ENCODE measurements at regions not wholly inside any gene's neighbourhood (a gene's known extent, or its start where the extent isn't known, plus 50 kb on each side); places are given as distances from the start of the nearest gene placed in this dataset.

DNA sequence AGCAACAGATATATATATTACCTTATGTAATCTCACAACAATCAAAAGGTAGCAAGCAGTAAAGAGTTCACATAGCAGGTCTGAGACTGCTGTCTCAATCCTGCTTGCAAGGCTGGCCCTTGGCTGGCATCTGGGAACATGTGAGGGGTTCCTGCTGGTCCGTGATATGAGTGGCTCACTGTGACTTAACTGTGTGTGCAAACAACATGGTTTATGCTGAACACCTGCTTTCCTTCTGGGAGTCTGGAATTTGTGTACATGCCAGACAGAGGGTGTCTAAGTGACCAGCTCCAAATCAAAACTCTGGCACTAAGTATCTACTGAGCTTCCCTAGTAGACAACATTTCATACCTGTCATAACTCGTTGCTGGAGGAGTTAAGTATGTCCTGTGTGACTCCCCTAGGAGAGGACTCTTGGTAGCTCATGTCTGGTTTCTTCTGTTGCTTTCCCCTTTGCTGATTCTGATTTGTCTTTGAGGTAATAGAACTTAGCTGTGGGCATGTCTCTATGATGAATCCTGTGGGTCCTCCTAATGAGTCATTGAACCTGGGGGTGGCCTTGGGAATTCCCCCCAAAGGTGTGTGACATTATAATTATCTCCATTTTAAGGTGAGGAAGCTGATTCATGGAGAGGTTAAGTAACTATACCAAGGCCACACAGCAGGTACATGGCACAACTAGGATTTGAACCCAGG lies 131.6 kb upstream of the NEDD9 start:
- peaks cover 65% of the 10 kb centered on the region for H3K79me2 ChIP-seq (ENCODE audit: control insufficient read depth, insufficient read depth, low read length)
- peaks cover 6% of the 10 kb centered on the region for H3K9me3 ChIP-seq (replicated peaks; ENCODE audit: control insufficient read depth, insufficient read depth, low read length)
- no peak overlapping the region for H3K4me3 ChIP-seq
- RAD21 ChIA-PET (ENCODE audit: unreplicated experiment): interaction anchor here (1.2 to 10.7 kb wide), 14 partner anchors 10 to 133 kb away, joined by 3 to 221 read pairs (median 15); no protein-coding TSS in a partner anchor
- DNase-seq (ENCODE audit: low read depth, low spot score) (no peak), FAIRE-seq (no peak), ATAC-seq (peak; percentile 22)
- peak overlapping the region; percentile 26; the same call in 1 of the 2 replicates for H3K4me2 ChIP-seq (ENCODE audit: control insufficient read depth, insufficient read depth)
- no TSS peak for BruUV-seq (replicated peaks)
- WGBS (ENCODE audit: insufficient coverage, insufficient replicate concordance, low lambda C conversion rate, missing lambda C conversion rate): 24% methylated on average over 2 of the region's 2 CpGs
- H3K9ac ChIP-seq (ENCODE audit: control insufficient read depth, insufficient read depth, low read length): no peak overlapping the region
- H3K36me3 ChIP-seq (ENCODE audit: control insufficient read depth in 2 of 2, insufficient read depth in 2 of 2, low read length in 1 of 2): peaks cover 0 to 31% of the 10 kb centered on the region in 2 experiments; a peak in 2 of 4 replicates
- CTCF ChIA-PET: interaction anchor here (1.1 to 7.8 kb wide), 6 partner anchors 9 to 192 kb away, joined by 3 to 72 read pairs (median 8); no protein-coding TSS in a partner anchor
- in situ Hi-C loops (cut with MboI): no loop called here
- no peaks in the 10 kb centered on the region for H3K27me3 ChIP-seq (replicated peaks in 1 of 2; ENCODE audit: control insufficient read depth in 2 of 2, insufficient read depth in 2 of 2, low read length in 1 of 2)
- POLR2A ChIA-PET: interaction anchor here (1.0 to 3.4 kb wide), 8 partner anchors 10 to 96 kb away, joined by 3 to 16 read pairs (median 6); no protein-coding TSS in a partner anchor
- SMC1A ChIA-PET (ENCODE audit: uncharacterized antibody, unreplicated experiment): interaction anchor here (0.6 to 11.6 kb wide), 21 partner anchors 8 to 210 kb away, joined by 3 to 275 read pairs (median 6); no protein-coding TSS in a partner anchor
- peaks cover 52% of the 10 kb centered on the region for H3K4me1 ChIP-seq (ENCODE audit: control insufficient read depth, insufficient read depth, low read length)
- peak overlapping the region; percentile 40; the same call in 1 of the 2 replicates for H3K27ac ChIP-seq (ENCODE audit: control insufficient read depth, insufficient read depth)
- H4K20me1 ChIP-seq (ENCODE audit: control insufficient read depth, insufficient read depth): no peaks in the 10 kb centered on the region
- H2AFZ ChIP-seq (ENCODE audit: control insufficient read depth, low read depth, low read length): 0 out of 2 replicates have a peak overlapping the region, but pooled peaks have one; percentile 13
- intact Hi-C loops (cut with micrococcal nuclease; ENCODE audit: unreplicated experiment): no loop called here
- TF ChIP-seq BACH1 (IDR thresholded peaks at IDR 0.05; ENCODE audit: borderline replicate concordance) (no peak), MTA2 (IDR thresholded peaks at IDR 0.05; ENCODE audit: low read depth) (peak; percentile 64), JUNB (IDR thresholded peaks at IDR 0.05) (0 out of 2 replicates have a peak, but pooled peaks have one; percentile 47), DPF2 (IDR thresholded peaks at IDR 0.05) (no peak), CBX5 (IDR thresholded peaks at IDR 0.05; ENCODE audit: low read depth) (no peak), RUNX3 (IDR thresholded peaks at IDR 0.05; ENCODE audit: low read length) (peak; percentile 49; the same call in 1 of the 2 replicates), IKZF2 (IDR thresholded peaks at IDR 0.05) (peak in 1 of 2 experiments; percentile 22; a peak in 1 of 4 replicates), NFIC (IDR thresholded peaks at IDR 0.05; ENCODE audit: low read depth, low read length) (peak; percentile 36; the same call in 1 of the 2 replicates), CREB1 (IDR thresholded peaks at IDR 0.05; ENCODE audit: low read depth) (0 out of 2 replicates have a peak, but pooled peaks have one; percentile 11), ATF7 (IDR thresholded peaks at IDR 0.05; ENCODE audit: low read depth) (peak; percentile 39; the same call in 1 of the 2 replicates), STAT1 (conservative IDR thresholded peaks at IDR 0.05) (no peak), ZNF384 (IDR thresholded peaks at IDR 0.05; ENCODE audit: borderline replicate concordance, low read depth, low read length) (no peak)
- TF ChIP-seq, protein P1, sequence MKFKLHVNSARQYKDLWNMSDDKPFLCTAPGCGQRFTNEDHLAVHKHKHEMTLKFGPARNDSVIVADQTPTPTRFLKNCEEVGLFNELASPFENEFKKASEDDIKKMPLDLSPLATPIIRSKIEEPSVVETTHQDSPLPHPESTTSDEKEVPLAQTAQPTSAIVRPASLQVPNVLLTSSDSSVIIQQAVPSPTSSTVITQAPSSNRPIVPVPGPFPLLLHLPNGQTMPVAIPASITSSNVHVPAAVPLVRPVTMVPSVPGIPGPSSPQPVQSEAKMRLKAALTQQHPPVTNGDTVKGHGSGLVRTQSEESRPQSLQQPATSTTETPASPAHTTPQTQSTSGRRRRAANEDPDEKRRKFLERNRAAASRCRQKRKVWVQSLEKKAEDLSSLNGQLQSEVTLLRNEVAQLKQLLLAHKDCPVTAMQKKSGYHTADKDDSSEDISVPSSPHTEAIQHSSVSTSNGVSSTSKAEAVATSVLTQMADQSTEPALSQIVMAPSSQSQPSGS (IDR thresholded peaks at IDR 0.05; ENCODE audit: low read length): peak; percentile 29; the same call in 1 of the 2 replicates
- TF ChIP-seq, protein P2, sequence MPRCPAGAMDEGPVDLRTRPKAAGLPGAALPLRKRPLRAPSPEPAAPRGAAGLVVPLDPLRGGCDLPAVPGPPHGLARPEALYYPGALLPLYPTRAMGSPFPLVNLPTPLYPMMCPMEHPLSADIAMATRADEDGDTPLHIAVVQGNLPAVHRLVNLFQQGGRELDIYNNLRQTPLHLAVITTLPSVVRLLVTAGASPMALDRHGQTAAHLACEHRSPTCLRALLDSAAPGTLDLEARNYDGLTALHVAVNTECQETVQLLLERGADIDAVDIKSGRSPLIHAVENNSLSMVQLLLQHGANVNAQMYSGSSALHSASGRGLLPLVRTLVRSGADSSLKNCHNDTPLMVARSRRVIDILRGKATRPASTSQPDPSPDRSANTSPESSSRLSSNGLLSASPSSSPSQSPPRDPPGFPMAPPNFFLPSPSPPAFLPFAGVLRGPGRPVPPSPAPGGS (IDR thresholded peaks at IDR 0.05; ENCODE audit: borderline replicate concordance, insufficient read depth, low read depth, low read length, poor library complexity, severe bottlenecking): peak; percentile 56
- TF ChIP-seq, protein P3, sequence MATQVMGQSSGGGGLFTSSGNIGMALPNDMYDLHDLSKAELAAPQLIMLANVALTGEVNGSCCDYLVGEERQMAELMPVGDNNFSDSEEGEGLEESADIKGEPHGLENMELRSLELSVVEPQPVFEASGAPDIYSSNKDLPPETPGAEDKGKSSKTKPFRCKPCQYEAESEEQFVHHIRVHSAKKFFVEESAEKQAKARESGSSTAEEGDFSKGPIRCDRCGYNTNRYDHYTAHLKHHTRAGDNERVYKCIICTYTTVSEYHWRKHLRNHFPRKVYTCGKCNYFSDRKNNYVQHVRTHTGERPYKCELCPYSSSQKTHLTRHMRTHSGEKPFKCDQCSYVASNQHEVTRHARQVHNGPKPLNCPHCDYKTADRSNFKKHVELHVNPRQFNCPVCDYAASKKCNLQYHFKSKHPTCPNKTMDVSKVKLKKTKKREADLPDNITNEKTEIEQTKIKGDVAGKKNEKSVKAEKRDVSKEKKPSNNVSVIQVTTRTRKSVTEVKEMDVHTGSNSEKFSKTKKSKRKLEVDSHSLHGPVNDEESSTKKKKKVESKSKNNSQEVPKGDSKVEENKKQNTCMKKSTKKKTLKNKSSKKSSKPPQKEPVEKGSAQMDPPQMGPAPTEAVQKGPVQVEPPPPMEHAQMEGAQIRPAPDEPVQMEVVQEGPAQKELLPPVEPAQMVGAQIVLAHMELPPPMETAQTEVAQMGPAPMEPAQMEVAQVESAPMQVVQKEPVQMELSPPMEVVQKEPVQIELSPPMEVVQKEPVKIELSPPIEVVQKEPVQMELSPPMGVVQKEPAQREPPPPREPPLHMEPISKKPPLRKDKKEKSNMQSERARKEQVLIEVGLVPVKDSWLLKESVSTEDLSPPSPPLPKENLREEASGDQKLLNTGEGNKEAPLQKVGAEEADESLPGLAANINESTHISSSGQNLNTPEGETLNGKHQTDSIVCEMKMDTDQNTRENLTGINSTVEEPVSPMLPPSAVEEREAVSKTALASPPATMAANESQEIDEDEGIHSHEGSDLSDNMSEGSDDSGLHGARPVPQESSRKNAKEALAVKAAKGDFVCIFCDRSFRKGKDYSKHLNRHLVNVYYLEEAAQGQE (IDR thresholded peaks at IDR 0.05; ENCODE audit: low read depth, low read length): no peak
- TF ChIP-seq, protein P4, sequence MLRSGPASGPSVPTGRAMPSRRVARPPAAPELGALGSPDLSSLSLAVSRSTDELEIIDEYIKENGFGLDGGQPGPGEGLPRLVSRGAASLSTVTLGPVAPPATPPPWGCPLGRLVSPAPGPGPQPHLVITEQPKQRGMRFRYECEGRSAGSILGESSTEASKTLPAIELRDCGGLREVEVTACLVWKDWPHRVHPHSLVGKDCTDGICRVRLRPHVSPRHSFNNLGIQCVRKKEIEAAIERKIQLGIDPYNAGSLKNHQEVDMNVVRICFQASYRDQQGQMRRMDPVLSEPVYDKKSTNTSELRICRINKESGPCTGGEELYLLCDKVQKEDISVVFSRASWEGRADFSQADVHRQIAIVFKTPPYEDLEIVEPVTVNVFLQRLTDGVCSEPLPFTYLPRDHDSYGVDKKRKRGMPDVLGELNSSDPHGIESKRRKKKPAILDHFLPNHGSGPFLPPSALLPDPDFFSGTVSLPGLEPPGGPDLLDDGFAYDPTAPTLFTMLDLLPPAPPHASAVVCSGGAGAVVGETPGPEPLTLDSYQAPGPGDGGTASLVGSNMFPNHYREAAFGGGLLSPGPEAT (IDR thresholded peaks at IDR 0.05; ENCODE audit: low read depth): no peak

All from GM12878 (cell line).